Thymus (tissue), 11 donors: ENCODE measurements at regions not wholly inside any gene's neighbourhood (a gene's known extent, or its start where the extent isn't known, plus 50 kb on each side); places are given as distances from the start of the nearest gene placed in this dataset.
"Not testable (repeated sequence)": the region's sequence is repeated elsewhere in the genome, so short reads cannot be mapped to it uniquely, and the experiment has no call there.

Experiments used
- DNase-seq, 9 donors: peaks; one replicate each; pipeline ENCODE4 v3.0.0-alpha.2; 2013; ENCODE audit warnings: low spot score in 9 of 9, low read depth in 6 of 9, missing footprints in 1 of 9
- H3K27ac ChIP-seq, 2 donors: one replicate each; pipeline ENCODE4 v1.5.1; 2013; ENCODE audit warnings: control low read depth in 1 of 2, low read depth in 1 of 2, low read length in 1 of 2, mild to moderate bottlenecking in 1 of 2, moderate library complexity in 1 of 2
- H3K27me3 ChIP-seq, 2 donors: one replicate each; pipeline ENCODE4 v1.5.1; 2013; ENCODE audit warnings: low read length in 1 of 2; ENCODE audit not compliant: control insufficient read depth in 2 of 2, insufficient read depth in 1 of 2
- H3K36me3 ChIP-seq, 2 donors: one replicate each; pipeline ENCODE4 v1.5.1; 2013; ENCODE audit warnings: low read length in 1 of 2, mild to moderate bottlenecking in 1 of 2, moderate library complexity in 1 of 2; ENCODE audit not compliant: control insufficient read depth in 2 of 2, insufficient read depth in 2 of 2
- H3K4me1 ChIP-seq, 2 donors: one replicate each; pipeline ENCODE4 v1.5.1; 2013; ENCODE audit warnings: low read length in 2 of 2; ENCODE audit not compliant: control insufficient read depth in 2 of 2, insufficient read depth in 2 of 2
- H3K4me3 ChIP-seq, 2 donors: one replicate each; pipeline ENCODE4 v1.5.1; 2013; ENCODE audit warnings: low read length in 2 of 2, control low read depth in 1 of 2, mild to moderate bottlenecking in 1 of 2
- H3K9me3 ChIP-seq, 2 donors: one replicate each; pipeline ENCODE4 v1.5.1; 2013; ENCODE audit warnings: low read length in 1 of 2, mild to moderate bottlenecking in 1 of 2; ENCODE audit not compliant: control insufficient read depth in 2 of 2, insufficient read depth in 1 of 2
- WGBS: extraction: QIAGEN DNeasy Blood & Tissue Kit; methylation state at CpG from one replicate; pipeline ENCODE4 v1.1.7; 2013; 5-methylcytosine and 5-hydroxymethylcytosine counted together
- donor health status: healthy.

DNA sequence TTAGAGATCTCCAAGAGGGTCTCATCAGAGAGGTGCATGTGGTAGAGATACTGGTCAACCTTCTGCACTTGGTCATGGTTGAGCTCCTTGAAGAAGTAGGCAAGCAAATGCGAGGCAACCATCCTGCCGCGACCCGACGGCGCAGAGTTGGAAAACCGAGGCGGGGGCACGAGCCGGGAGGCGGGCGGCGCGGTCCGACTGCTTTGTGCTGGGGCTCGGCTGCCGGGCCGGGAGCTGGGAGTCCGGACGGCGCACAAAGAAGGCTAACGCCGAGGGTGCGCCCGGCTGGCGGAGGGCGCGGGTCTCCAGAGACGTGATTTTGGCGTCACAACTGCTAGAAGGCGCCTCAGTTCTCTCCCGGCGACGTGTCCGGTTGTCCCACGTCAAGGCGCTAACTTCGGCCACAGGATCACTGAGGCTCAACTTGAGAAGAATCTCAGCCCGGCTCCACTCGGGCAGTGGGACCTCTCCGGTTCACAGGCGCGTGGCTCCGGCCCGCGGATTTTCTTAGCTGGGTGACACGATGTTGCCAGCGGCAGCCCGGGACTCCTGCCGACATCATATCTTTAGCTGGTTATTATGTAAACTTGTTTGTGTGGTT, 154.3 kb downstream of the TENT5D start:
- DNase-seq, H3K27me3 ChIP-seq, H3K36me3 ChIP-seq, H3K4me3 ChIP-seq, H3K27ac ChIP-seq, H3K4me1 ChIP-seq: not testable (repeated sequence)
- peaks cover 0 to 10% of the 10 kb centered on the region in 2 donors for H3K9me3 ChIP-seq
- WGBS = 91% methylated on average over 50 of the region's 50 CpGs

DNA sequence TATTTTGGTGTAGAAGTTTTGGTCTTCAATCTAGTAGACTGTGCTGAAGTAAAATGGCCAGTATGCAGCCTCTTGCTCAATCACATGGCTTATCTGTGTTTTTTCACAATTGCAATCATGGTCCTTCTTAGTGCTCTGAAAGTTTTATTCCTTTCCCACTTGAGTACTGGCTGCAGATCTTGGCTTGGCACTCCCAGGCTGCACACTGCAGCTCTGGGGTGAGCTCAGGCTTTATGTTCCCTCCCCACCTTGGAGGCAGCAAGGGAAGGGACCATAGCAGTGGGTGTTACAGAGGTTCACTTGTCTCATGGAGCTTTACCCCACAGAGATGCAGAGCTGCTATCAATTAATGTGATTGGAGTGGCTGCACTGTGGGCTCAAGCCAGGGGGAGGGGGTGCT, 156.0 kb downstream of the TENT5D start:
- H3K4me3 ChIP-seq = no peak overlapping the region
- H3K4me1 ChIP-seq = no peaks in the 10 kb centered on the region
- peaks cover 0 to 10% of the 10 kb centered on the region in 2 donors for H3K9me3 ChIP-seq
- DNase-seq = no peak
- no peak overlapping the region for H3K27ac ChIP-seq
- no peaks in the 10 kb centered on the region for H3K36me3 ChIP-seq
- no peaks in the 10 kb centered on the region for H3K27me3 ChIP-seq

DNA sequence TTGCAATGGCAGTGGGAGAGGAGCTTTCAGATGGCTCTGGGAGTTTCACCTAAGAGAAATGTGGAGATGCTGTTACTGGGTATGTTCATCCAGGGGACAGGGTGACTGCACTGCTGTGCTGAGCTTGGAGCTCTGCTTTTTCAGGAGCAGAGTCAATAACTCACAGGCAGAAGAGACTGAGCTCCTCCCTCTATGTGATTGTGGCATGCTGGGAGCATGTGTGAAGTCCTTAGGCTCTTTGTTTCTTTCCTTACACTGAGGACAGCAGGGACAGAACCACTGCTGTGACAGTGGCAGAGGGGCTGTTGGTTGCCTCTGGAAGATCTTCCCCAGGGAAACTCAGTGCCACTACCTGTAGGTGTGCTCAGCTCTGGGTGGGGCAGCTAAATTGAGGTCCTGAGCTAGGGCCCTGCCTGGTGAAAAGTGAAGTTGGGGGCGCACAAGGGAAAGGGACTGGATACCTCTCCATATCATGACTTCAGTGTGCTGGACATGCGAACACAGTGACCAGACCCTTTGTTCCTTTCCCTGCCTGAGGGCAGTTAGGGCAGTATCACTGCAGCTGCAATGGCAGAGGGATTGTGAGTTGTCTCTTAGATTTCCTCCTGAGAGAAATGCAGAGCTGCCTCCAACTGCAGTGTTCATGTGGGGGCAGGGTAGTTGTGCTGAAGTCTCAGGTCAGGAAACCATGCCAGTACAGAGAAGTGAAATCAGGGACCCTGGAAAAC, 156.7 kb downstream of the TENT5D start:
- no peak overlapping the region for H3K27ac ChIP-seq
- 90% methylated on average over 2 of the region's 2 CpGs for WGBS

DNA sequence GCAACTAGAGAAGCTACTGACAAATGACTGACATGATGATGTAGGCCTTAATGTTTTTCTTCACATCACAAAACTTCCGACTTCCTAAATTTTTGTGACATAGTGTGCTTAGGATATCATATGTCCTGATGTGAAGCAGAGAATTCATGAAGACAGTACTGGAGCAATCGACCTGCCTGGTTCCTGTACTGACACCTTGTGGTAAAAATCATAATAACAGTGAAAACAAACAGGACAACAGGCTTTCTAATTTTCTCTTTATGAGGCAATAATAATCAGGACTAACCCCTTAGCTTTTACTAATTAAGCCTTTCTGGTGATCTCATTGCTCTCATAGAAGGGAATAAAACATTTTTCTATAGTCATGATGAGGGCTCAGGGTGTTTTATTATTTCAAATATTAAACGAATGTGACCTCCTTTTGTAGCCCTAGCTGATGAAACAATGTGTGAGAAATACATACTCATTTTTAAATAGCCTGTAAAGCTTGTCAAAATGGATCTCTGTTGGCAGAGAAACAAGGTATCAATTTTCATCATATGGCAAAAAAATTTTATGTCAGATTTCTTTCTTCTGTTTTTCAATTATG, 158.4 kb downstream of the TENT5D start:
- Histone ChIP-seq H3K27ac (no peak overlapping the region), H3K4me1 (no peaks in the 10 kb centered on the region), H3K4me3 (no peak overlapping the region), H3K9me3 (peaks cover 0 to 1% of the 10 kb centered on the region in 2 donors), H3K36me3 (no peaks in the 10 kb centered on the region), H3K27me3 (no peaks in the 10 kb centered on the region)
- WGBS = 37% methylated on average over 3 of the region's 3 CpGs
- DNase-seq = peak in 1 of 9 donors; percentile 16

More for the DNA sequence above, 156.7 kb downstream of the TENT5D start:
- H3K9me3 ChIP-seq = peaks cover 0 to 10% of the 10 kb centered on the region in 2 donors
- DNase-seq = no peak
- no peaks in the 10 kb centered on the region for H3K36me3 ChIP-seq
- H3K4me1 ChIP-seq = no peaks in the 10 kb centered on the region
- H3K27me3 ChIP-seq = no peaks in the 10 kb centered on the region
- H3K4me3 ChIP-seq = no peak overlapping the region

DNA sequence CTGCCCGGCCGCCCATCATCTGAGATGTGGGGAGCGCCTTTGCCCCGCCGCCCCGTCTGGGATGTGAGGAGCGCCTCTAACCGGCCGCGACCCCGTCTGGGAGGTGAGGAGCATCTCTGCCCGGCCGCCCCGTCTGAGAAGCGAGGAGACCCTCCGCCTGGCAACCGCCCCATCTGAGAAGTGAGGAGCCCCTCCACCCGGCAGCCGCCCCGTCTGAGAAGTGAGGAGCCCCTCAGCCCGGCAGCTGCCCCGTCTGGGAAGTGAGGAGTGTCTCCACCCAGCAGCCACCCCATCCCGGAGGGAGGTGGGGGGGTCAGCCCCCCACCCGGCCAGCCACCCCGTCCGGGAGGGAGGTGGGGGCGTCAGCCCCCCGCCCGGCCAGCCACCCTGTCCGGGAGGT, 170.7 kb downstream of the TENT5D start:
- 92% methylated on average over 30 of the region's 30 CpGs for WGBS

DNA sequence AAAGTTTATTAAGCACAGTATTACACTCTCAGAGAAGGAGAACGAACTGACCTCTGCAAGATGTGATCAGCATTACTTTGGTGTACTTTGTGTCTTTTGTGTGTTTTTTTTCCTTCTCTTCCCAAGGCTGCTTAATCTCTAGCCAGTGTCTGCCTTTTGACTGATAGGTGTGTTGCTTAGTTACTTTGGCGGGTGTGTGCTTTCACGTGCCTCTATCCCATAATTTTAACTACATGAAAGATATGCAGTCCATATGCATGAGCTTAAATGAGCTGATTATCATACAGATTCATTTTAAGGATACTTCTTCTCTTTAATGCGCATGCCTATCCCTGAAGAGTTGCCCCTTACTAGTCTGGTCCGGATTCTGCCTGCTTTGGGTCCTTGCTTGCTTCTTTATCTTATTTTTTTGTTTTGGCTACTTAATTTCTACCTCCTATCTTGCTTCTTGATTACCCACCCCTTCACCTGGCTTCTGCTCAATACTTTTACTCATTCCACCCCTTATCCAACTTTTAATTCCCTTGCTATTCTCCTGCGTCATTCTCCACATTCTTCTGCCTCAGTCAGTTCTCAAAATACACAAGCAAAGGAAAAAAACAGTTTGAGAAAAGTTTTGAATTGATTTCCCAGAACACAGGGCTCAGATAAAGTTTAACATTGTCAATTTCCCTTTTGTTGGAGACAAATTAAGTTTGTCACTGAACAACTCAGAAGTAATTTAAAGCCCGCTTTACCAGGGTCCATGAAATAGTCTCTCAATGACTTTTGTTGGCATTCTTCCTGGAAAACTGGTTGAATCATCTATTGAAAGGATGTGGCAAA, 182.0 kb downstream of the TENT5D start:
- WGBS = 86% methylated on average over 7 of the region's 7 CpGs
- Histone ChIP-seq H3K27ac (no peak overlapping the region), H3K27me3 (no peaks in the 10 kb centered on the region), H3K4me1 (no peaks in the 10 kb centered on the region), H3K4me3 (no peak overlapping the region), H3K36me3 (no peaks in the 10 kb centered on the region), H3K9me3 (no peaks in the 10 kb centered on the region)
- no peak for DNase-seq

More for the DNA sequence above, 170.7 kb downstream of the TENT5D start:
- H3K4me1 ChIP-seq, H3K27ac ChIP-seq, DNase-seq, H3K27me3 ChIP-seq, H3K4me3 ChIP-seq, H3K36me3 ChIP-seq, H3K9me3 ChIP-seq: not testable (repeated sequence)
